ENCODE measurements at regions not wholly inside any gene's neighbourhood (a gene's known extent, or its start where the extent isn't known, plus 50 kb on each side); places are given as distances from the start of the nearest gene placed in this dataset.

GRCh38 chr5:68431186-68431585 is 215.6 kb downstream of the PIK3R1 start:
- Mint-ChIP-seq H3K9me3 (no peaks in the 10 kb centered on the region; the same call in 2 of the 3 replicates), H3K36me3 (ENCODE audit: low read depth) (no peaks in the 10 kb centered on the region), H3K4me1 (no peaks in the 10 kb centered on the region), H3K4me3 (no peak overlapping the region), H3K27ac (no peak overlapping the region), H3K27me3 (ENCODE audit: insufficient read depth, low read depth, poor library complexity) (peaks cover 6% of the 10 kb centered on the region)
- no peak for TF ChIP-seq JUNB (IDR thresholded peaks at IDR 0.05; ENCODE audit: unreplicated experiment)
- no peak for TF ChIP-seq EZH2 (IDR thresholded peaks at IDR 0.05; ENCODE audit: low read depth, unreplicated experiment)
- no peak for TF ChIP-seq EZH2phosphoT487 (IDR thresholded peaks at IDR 0.05; ENCODE audit: unreplicated experiment)
- TF ChIP-seq, protein P1, sequence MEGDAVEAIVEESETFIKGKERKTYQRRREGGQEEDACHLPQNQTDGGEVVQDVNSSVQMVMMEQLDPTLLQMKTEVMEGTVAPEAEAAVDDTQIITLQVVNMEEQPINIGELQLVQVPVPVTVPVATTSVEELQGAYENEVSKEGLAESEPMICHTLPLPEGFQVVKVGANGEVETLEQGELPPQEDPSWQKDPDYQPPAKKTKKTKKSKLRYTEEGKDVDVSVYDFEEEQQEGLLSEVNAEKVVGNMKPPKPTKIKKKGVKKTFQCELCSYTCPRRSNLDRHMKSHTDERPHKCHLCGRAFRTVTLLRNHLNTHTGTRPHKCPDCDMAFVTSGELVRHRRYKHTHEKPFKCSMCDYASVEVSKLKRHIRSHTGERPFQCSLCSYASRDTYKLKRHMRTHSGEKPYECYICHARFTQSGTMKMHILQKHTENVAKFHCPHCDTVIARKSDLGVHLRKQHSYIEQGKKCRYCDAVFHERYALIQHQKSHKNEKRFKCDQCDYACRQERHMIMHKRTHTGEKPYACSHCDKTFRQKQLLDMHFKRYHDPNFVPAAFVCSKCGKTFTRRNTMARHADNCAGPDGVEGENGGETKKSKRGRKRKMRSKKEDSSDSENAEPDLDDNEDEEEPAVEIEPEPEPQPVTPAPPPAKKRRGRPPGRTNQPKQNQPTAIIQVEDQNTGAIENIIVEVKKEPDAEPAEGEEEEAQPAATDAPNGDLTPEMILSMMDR (conservative IDR thresholded peaks at IDR 0.05; ENCODE audit: low read depth in 2 of 2), result no peak
- no peak for TF ChIP-seq REST (IDR thresholded peaks at IDR 0.05; ENCODE audit: unreplicated experiment)
- no peak for TF ChIP-seq CREB1 (CRISPR knock-in tag; IDR thresholded peaks at IDR 0.05; ENCODE audit: low read depth)
- no peak for TF ChIP-seq ZNF114 (CRISPR knock-in tag; IDR thresholded peaks at IDR 0.05)
- TF ChIP-seq, protein P2, sequence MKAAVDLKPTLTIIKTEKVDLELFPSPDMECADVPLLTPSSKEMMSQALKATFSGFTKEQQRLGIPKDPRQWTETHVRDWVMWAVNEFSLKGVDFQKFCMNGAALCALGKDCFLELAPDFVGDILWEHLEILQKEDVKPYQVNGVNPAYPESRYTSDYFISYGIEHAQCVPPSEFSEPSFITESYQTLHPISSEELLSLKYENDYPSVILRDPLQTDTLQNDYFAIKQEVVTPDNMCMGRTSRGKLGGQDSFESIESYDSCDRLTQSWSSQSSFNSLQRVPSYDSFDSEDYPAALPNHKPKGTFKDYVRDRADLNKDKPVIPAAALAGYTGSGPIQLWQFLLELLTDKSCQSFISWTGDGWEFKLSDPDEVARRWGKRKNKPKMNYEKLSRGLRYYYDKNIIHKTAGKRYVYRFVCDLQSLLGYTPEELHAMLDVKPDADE (IDR thresholded peaks at IDR 0.05), result no peak
- no peak for TF ChIP-seq ZNF331 (CRISPR knock-in tag; IDR thresholded peaks at IDR 0.05; ENCODE audit: low read depth)
- TF ChIP-seq POLR2AphosphoS5 (IDR thresholded peaks at IDR 0.05; ENCODE audit: low read depth), result no peak
- TF ChIP-seq ZNF462 (CRISPR knock-in tag; IDR thresholded peaks at IDR 0.05), result no peak
- no peak for TF ChIP-seq STAT1 (IDR thresholded peaks at IDR 0.05; ENCODE audit: unreplicated experiment)
- TF ChIP-seq NANOG (IDR thresholded peaks at IDR 0.05; ENCODE audit: borderline replicate concordance), result no peak
- no peaks in the 10 kb centered on the region; the same call in 1 of the 2 replicates for H3K9me2 ChIP-seq (ENCODE audit: insufficient read depth)
- H3F3A ChIP-seq (replicated peaks; ENCODE audit: low read depth), result no peaks in the 10 kb centered on the region
- no peak for ATAC-seq
- H3K4me2 ChIP-seq, result no peak overlapping the region
- H3K79me2 ChIP-seq (replicated peaks; ENCODE audit: insufficient read depth), result no peaks in the 10 kb centered on the region
- no peak for DNase-seq (ENCODE audit: low spot score)
- no peak overlapping the region for H2AFZ ChIP-seq
- H4K20me1 ChIP-seq (replicated peaks; ENCODE audit: insufficient read depth), result no peaks in the 10 kb centered on the region
- H3K27ac ChIP-seq (ENCODE audit: low read depth), result no peak overlapping the region
- H3K4me1 ChIP-seq (ENCODE audit: insufficient read depth), result no peaks in the 10 kb centered on the region
- H3K27me3 ChIP-seq (ENCODE audit: insufficient read depth), result no peaks in the 10 kb centered on the region
- no peak overlapping the region for H3K4me3 ChIP-seq
- no peaks in the 10 kb centered on the region for H3K36me3 ChIP-seq (ENCODE audit: insufficient read depth)

Measured in GM23338 (cell line).